ENCODE measurements at regions not wholly inside any gene's neighbourhood (a gene's known extent, or its start where the extent isn't known, plus 50 kb on each side); places are given as distances from the start of the nearest gene placed in this dataset.

DNA sequence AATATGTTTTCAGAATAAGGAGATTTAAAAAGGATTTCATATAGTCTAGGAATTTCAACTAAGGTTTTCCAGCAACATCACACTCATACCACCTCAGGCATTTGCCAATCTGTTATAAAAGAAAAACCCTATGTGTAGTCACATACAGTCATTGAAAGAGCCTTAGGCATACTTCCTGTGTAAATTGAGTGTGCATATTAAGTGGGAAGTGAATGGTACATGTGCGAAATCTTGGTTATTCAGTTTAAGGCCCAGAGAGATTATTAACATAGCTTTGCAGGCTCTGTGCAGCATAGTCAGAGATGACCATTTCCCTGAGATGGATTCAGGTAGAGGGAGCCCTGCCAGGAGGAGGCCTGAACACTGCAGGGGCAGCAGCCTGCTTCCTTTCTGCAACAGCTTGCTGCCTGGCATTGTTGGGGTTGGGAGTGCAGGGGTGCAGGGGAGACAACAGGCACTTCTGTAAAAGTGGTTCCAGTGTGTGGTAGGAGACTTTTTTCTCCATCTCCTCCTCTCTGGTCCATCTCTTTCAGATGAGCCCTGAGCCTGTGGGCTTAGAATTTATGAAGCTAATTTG lies 100.1 kb upstream of the OSR1 start:
- no peak for DNase-seq

DNA sequence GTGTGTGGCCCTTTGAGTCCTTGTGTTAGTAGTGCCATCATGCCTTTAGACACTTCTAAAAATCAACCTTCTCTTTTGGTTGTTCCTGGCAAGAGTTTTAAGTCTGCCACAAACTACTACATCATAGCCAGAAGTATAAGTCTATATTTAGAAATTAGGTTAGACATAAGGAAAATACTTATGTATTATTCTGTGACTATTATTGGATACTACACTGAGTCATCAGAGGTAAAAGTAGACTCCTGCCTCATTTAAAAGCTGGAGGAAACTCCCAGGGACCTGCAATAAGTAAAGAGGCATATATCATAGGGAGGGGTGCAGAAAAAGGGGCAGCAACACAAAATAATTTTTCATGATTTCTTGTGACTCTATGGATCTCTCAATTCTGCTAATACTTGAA lies 99.4 kb upstream of the OSR1 start:
- DNase-seq: no peak

DNA sequence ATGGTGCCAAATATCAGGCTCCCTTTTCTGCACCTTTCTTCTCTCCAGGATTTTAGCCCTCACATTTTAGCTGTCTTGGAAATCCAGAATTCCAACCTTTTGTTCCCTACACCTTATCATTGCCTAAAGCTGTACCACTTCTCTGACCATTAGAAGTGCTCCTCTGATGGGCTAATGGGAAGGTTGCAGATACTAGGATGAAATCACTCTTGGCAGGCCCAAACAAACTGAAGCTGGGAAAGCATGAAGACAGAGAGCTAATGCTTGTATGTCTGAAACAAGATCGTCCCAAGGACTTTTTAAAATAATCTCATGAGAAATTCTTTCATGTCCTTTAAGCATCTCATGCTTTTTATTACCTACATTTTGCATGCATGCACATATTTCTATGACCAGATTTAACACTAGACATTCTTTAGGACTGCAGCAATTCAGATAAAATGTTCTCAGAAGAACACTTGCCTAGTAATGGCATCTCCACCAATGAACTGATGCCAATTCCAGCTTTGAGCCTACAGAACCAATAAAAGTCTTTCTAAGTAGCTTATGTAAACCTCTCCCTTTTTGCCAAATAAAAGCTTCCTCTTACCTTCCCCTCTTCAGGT lies 98.4 kb upstream of the OSR1 start:
- no peak for DNase-seq

DNA sequence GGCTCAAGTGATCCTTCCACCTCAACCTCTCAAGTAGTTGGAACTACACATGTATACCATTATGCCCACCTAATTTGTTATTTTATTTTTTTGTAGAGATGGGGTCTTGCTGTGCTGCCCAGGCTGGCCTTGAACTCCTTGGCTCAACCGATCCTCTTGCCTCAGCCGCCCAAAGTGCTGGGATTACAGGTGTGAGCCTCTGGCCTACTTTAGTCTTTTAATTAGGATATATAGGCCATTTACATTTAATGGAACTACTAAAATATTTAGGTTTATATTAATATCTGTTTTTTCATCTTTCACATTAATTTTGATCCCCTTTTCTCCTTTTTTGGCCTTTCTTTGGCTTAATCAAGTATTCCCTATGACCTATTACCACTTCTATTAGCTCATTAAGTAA lies 95.7 kb upstream of the OSR1 start:
- no peak for DNase-seq

DNA sequence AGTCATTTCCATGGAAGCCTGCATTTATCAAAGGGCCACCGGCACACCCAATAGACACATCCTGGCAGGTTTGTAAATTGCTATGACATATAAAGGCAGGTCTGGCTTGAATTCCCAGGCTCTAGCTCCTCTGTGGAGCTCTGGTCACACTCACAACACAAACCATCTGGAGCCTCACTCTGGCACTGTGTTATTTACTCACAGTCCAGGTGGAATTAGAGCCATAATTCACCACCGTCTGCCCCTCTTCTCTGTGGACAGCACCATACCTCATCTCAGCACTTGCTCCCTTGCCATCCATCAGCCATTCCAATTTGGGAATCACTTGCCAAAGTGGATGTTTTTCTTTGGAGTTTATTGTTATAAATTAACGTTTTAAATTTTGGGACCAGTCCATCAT lies 84.3 kb upstream of the OSR1 start:
- no peak for DNase-seq

DNA sequence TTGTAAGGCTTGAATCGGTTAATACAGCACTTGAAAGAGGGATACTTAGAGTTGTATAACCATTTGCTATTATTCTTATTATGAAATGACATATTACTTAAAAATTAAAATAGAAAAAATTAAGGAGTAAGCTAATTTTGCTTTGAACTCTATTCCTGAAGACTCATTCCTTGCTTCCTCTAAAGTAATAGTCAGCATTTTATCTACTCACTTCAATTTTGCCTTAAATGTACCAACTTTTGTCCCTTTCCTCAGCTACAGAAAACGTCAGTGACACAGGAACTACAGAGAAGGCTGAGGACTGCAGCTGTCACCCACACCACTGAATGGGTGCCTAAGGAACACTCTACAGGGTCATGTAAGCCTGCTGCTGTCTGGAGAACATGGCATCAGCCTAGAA lies 80.7 kb upstream of the OSR1 start:
- no peak for DNase-seq

DNA sequence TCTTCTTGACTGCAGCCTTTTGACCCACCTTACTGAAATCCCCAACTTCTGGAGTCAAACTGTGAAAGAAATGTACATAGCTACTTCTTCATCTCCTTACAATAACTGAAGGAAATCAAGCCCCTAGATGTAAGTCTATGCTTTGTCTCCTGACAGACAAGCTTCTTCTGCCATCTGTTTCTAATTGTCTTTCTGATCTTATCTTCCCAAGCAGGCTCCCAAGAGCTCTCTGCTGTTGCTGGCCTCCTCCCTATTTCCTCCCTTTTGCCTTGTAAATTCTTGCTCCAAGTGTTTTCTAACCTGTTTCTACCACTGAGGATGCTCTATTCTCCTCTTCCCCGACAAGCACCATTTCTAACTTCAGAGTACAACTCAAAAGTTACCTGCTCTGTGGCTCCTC lies 77.4 kb upstream of the OSR1 start:
- DNase-seq: no peak

DNA sequence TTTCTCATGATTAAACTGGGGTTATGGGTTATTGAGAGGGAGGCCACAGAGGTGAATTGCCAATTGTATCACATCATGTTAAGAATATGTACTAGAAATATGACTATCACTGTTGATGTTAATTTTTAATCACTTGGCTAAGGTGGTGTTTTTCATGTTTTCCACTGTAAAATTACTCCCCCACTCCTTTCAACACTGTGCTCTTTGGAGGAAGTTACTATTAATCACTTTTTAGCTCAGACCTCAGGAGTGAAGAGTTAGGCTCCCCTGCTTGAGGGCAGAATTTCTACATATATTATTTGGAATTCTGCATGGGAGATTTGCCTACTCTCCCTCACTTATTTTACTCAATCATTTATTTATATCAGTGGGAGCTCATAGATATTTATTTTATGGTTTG lies 76.0 kb upstream of the OSR1 start:
- DNase-seq: no peak

DNA sequence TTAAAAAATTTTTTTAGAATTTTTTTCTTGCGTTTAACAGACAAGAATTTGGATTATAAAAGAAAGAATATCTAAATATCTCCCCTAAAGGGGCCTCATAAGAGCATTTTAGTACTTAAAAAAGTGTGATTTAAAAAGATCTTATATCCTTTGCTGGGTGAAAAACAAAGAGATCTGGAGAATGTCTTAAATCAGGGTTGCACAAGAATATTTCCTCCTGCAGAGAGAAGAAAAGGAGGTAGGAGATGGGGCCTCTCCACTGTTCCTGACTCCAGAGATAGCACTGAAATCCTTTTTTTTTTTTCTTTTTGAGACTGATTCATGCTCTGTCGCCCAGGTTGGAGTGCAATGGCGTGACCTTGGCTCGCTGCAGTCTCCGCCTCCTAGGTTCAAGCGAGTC lies 68.5 kb upstream of the OSR1 start:
- no peak for DNase-seq

DNA sequence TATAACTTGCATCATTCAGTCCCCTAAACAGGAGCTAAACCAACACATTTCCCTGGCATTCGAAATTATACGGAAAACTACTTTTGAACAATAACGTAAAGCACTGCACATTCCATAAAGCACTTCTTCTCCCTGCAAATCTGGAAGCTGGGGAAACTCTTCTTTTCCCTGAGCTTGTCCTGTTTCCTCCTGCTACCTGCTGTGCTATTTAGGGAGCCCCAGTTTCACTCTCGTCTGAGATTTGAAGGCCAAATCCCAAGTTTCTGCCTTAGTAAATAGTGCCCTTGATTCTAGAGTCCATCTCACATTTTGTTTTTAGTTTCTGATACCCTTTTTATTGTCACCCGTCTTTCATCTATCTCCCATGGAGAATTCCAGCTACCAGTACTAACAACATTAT lies 67.7 kb upstream of the OSR1 start:
- DNase-seq: no peak

DNA sequence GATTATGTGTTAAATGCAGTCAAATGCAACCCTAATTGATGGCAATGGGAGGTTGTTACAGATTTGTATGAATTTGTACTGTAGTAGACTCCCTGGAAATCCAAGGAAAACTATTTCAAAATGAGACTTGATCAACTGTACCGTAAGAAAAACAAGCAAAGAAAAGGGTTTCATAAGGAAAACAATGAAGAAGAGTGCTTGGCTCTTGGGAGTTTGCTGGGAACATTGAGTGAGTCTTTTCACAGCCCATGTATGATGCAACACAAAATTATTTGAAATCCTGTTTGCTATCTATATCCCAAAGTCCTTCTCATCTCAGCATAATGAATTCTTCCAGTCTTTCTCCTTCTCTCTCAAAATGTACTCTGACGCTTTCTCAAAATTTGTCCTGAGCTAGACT lies 67.0 kb upstream of the OSR1 start:
- no peak for DNase-seq

DNA sequence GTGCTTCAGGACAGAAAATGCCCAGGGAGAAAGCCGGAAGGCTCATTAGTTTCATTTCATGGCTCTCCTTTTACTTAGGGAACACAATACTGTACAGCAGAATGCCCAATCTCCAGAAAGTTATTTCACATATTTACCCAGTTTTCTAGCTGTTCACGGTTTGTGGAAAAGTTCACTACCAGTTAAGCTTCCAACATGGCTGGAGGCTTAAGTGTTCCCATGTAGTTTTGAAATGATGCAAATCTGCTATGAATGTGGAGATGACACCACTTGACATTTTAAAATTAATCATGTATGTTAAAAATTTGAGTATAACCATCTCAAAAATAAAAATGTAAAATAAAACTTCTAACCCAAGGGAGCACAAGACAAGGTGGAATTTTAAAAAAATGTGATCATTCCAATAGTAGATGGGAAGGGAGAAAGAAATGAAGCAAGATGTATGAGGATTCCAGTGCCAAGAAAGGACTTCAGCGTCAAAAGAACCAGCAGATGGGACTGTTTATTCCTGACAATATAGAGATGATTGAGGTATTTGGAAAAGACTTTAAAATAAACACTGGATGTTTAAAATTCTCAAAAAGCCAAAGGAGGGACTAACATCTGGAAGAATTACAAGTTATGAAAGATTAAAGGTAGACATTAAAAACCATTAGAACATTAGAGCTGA lies 60.9 kb upstream of the OSR1 start:
- DNase-seq: no peak

DNA sequence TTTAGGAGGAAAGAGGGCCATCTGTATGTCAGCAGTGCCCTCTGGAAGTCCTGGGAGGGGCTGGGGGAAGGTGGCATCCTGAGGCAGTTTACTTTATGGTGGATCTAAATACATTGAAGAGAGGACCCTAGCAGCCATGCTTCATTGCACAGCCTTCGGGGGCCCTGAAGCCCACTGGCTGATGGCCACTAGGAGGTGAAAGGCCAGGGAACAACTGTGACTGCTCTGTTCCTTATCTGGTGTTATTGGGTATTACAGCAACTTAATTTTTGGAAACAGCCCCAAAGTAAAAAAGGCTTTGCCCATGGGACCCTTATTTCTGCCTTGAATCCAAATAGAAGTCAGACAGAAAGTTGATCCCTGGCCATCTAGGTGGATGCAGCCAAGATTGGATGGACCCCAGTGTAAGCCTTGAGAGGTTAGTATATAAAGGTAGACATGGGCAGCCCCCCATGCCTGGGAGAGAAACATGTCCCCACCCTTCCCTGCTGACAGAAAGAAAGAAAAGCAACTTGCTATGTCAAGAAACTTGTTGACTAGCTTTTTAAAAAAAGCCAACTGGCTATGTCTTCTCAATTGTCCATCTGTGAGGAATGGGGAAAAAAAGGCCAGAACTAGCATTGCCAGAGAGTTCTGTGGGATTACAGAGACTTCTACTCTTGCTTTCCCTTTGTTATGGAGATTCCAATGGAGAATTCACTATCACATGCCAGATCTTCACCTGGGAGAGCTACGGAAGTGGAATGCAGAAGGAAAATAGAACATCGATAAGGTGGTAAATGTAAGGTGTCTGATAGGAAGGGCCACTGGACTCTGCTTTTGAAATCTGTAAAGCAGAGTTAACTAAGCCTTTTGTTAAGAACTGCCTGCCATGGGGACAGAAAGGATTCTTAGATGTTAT lies 58.6 kb upstream of the OSR1 start:
- no peak for DNase-seq

DNA sequence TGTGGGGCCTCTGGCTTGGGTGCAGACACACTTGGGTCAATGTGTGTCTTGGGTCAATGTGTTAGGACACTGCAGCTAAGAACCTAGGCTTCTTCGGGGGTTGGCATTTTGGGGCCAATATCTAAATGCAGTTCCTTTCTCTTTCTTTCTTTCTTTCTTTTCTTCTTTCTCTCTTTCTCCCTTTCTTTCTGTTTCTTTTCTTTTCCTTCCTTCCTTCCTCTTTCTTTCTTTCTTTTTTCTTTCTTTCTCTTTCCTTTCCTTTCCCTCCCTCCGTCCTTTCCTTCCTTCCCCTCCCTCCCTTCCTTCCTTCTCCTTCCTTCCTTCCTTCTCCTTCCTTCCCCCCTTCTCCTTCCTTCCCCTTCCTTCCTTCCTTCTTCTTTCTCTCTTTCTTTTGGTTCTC lies 57.7 kb upstream of the OSR1 start:
- DNase-seq: no peak

DNA sequence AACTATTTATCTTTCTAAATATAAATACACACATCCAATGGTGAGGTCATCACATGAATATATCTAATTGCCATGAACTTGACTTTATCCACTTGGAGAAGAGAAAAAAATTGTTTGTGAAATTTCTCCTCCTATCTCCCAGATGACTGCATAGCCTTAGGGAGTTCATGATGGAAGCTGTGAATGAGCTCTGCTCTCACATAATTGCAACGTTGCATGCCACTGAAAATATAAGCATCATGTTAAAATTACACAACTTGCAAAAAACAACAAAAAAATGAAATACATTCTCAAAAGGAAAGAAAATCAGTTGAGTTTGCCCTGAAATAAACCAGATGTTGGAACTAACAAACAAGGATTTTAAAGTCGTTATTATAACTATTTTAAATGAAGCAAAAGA lies 50.6 kb upstream of the OSR1 start:
- no peak for DNase-seq

DNA sequence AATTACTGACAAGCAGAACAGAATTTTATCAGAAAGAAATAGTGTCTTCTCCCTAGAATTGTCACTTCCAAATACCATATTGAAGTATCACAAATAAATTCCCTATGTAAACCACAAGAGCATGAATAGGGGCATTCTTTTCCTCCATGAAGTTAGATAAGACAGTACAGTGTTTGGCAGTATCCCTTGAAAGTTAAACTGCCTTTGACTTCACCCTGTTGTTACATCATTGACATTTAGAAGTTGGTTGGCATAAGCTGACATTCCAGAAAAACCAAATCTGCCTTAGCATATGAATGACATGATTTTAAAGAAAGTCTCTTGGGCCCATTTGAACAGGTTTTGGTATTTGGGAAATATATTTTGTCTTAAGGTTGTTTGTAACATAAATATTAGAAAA lies 50.2 kb upstream of the OSR1 start:
- no peak for DNase-seq

Data from nucleus accumbens (tissue), 56 donors.